ENCODE measurements at regions not wholly inside any gene's neighbourhood (a gene's known extent, or its start where the extent isn't known, plus 50 kb on each side); places are given as distances from the start of the nearest gene placed in this dataset.

DNA sequence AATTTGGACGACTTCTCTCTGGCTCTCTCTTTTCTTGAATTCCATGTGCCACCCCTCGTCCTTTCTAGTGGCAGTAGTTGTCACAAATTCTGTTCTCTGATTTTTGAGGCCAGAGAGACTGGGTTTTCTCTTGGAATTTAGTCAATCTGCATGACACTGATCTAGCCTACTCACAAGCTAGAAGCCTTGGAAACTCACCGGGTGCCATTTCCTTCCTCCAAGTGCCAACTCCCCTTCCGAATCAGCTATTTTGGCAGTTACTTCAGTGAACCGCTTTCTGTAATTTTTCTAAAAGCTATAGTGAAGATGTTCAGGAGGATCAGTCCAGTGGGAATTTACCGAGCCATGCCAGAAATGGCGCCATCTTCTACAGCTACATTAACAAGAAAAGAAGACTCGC, 228.9 kb downstream of the PMP22 start:
- DNase-seq = no peak

DNA sequence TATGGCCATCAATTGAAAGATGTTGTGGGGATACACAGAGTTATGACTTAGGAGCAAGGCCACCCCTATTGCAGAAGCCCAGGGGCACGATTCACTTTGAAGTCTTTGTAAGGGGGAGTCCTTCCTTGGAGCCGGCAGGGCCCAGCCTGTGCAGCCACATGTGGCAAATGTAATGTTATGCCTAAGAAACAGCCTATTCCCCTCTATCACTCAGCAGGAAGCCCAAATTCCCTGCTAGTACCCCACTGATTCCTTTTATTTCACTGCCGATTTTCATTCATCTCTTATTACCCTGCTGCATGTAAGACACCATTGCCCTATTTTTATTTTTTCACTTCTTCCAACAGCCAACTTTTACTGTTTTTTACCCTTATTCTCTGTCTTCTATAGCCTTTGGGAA, 233.2 kb downstream of the PMP22 start:
- DNase-seq = no peak

DNA sequence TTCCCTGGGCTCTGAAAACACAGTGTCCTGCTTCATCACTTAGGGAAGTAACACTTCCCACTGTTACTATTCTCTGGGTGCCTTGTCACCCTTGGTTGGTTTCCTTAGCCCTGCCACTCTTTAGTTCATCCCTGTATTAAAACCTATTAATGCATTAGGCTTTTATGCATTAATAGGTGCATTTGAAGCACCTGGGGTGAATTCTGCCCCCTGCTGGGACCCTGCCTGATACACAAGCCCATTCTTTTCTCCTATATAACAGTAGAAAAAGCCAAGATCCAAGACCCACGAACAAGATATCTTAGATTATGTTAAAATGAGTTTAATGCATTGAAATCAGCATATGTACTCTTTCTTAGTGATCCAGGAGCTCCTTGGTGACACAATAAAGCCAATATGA, 235.7 kb downstream of the PMP22 start:
- DNase-seq = no peak

DNA sequence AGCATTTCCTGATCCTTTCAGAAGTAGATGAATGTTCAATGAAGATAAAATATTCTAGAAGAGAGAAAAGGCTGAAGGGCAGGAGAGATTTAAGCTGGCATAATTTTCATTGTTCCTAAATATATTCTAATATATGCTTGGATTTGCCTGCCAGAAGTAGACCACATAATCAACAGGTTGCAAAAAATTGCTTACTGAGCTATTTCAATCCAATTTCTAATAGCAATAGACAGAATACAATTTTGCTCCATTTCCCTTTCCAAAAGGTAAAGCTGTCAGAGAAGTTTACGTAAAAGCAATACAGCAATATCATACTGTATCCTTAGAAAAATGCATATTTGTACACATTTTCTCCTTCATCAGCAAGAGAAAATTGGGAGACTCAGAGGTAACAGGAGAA, 237.3 kb downstream of the PMP22 start:
- DNase-seq = no peak

DNA sequence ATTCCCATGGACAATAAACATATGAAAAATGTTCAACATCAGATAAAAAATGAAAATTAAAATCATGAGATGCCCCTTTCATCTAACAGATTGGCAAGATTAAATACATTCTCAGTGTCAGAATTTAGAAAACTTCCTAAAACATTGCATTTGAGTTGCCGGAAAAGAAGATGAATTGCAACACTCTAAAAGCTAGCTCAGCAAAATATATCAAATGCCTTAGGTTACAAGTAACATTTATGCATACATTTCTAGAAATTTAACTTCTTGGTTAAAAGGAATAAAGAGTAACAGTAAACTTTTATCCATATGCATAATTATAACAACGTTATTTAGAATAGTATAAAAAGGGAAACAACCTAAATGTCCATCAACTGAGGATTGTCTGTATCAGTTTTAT, 239.0 kb downstream of the PMP22 start:
- no peak for DNase-seq

DNA sequence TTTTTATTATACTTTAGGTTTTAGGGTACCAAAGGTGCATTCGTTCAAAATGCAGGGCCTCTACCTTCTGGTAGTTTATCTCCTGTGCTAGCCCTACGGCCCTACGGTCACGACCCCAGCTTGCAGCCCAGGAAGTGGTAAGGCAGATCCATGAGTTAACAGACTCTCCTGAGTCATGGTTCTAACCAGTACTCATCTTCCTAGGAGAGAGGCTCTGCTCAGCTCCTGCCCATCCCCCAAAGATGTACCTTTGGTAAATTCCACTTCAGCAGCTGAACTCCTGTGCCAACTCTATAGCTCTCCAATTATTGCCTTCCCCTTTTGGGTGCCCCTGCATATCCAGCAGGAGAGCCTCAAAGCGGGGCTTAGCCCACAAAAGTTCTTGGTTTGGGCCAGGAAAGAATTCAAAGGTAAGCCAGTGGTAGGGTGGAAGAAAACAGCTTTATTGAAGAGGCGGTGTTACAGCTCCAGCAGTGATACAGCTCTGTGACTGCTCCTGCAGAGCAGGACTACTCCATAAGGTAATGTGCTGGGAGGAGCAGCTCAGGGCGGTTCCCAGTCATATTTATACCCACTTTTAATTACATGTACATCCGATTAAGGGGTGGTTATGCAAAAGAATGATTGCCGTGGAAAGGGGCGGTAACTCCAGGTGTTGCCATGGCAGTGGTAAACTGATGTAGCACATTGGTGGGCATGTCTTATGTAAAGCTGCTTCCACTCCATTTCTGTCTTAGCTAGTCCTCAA, 241.4 kb downstream of the PMP22 start:
- no peak for DNase-seq

DNA sequence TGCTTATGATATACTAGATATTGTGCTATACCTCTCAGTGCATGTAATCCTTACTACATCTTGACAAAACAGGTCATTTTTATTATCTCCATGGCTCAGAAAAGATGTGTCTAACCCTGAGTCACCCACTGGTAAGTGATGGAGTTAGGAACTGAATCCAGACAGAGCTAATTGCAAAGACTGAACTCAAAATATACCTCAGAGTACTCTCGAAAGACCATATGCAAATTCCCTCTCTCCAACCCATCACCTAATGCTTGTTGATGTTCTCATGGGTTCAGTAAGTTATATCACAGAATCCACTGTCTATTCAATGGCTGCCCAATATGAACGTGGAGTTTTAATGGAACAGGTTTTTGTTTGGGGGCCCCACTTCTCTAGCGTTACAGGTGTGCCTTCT, 246.0 kb downstream of the PMP22 start:
- DNase-seq = no peak

DNA sequence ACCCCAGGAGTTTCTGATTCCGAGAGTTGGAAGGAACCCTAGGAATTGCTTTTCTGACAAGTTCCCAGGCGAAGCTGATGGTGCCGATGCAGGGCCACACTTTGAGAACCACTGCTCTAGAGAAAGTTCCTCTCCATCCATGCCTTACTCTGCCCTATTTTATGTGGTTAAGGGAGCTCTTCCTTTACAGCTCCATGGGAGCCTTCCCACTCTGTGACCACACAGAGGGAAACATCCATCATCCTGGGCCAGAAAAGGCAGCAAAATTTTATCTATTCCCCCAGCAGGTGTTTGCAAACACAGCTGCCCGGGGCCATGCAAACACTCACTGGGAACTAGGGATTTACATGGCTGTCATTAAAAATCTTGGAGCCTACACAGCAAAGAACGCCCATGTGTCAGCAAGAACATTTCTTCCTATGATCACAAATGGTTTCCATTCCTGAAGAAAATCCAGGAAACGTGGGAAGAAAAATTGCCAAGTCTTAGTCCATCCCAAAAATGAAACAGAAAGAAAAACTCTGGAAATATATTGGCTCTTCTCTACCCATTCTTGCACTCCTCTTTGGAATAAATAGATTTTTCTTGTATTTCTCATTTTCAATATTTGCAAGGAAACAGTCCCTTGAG, 252.7 kb downstream of the PMP22 start:
- no peak for DNase-seq

DNA sequence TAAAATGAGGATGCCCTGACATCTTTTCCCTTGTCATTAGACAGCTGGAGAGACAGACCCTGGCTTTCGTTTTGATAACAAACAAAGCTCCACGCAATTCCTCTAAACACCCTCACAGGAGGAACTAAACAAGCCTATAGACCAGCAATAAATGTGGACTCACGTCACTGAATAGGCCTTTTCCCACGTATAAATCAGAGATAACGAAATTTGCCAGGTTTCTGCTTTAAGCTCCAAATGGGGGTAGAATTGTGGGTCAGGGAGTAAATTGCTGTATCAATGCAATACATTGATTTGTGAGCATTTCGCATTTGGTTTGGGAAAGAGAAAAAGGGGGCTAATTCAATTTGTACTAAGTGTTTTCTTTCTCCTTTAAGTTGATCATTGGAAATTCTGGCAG, 256.0 kb downstream of the PMP22 start:
- no peak for DNase-seq

DNA sequence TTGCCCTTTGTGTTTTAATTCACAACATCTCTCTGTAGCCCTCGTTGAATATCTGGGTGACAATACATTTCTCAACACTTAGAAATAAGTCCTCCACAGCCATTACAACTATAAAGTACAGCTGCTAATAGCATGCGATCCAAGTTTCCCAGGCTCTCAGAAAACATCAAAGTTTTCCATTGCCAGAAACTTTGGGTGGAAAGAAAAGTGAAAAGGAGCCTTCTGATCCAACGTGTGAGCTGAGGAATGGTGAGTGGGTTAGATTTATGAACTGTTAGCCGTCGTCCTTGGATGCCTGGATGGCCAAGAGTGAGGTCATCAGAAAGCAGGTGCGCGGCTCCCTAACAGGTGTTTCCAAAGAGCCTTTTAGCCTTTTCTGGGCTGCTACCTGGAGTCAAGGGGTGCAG, 258.0 kb downstream of the PMP22 start:
- DNase-seq = no peak

DNA sequence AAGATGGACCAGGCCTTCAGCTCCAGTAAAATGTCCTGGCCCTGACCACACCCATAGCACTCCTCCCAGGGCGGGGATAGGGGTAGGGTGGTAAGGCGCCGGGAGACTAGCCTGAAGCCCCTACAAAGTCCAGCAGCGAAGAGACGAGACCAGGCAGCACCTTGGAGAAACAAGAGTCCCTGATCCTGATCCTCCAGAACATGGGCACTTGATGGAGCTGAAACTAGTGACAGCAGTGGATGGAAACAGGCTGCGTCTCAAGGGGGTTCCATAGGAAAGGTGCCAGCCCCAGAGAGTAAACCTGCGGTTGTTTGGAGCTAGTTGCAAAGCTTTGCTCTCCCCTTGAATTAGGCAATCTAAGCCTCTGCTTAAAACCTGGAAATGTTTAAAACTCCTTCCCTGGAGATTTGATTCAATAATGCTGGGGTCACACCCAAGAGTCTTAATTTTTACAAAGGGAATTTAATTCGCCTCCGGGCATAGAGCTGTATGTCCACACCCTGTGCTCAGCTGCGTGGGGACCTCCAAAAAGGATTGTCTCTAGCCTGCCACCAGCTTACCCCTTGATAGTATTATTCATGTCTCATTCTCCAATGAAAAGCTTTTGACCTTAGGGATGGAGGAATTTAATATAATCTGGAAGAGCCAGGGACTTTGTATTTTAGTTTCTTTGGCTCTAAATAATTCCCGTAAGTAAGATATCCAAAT, 258.6 kb downstream of the PMP22 start:
- DNase-seq = no peak

DNA sequence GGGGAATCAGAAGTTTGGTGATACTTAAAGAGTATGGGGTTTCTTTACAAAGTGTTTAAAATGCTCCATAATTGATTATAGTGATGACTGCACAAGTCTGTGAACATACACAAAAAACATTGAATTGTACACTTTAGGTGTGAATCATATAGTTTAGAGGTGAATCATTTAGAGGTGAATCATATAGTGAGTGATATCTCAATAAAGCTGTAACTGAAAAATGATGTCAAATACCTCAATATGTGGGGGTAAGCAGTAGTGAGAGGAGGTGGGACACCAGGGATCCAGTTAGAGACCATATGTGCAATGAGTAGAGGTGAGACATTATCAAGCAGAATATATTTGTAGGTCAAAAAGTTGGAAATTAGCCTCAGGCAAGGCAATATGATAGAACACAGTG, 264.5 kb downstream of the PMP22 start:
- no peak for DNase-seq

DNA sequence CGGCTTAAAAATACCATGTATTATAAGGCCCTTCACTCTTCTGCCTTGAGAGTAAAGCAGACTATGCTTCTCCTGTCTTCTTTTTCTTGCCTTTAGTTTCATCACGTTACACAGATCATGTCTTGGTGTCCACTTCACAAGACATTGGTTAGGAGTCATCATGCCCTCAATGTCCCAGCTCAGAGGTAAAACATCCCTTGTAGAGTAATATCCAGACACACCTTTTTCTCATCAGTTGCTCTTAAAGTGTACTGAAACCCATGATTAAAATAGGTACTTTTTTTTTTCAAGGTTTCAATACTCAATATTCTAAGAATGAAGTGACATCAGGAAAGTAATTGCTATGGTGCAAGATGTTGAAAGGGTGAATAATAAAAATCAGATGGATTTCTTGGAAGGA, 267.8 kb downstream of the PMP22 start:
- no peak for DNase-seq

DNA sequence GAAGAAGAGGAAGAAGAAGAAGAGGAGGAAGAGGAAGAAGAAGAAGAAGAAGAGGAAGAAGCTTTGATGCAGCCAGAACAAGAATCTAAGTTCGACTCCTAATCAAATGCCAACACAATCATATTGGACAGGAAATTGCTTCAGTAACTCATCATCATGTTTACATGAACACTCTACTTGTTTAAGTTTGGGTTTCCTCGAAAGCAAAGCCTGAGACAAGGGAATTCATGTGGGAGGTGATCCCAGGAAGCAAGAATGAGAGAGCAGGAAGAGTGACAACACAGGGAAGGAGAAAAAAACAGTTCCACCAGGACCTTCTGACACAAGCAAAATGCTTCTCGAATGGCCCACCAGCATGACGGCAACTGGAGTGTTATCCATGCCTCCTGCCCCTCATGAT, 279.0 kb downstream of the PMP22 start:
- no peak for DNase-seq

DNA sequence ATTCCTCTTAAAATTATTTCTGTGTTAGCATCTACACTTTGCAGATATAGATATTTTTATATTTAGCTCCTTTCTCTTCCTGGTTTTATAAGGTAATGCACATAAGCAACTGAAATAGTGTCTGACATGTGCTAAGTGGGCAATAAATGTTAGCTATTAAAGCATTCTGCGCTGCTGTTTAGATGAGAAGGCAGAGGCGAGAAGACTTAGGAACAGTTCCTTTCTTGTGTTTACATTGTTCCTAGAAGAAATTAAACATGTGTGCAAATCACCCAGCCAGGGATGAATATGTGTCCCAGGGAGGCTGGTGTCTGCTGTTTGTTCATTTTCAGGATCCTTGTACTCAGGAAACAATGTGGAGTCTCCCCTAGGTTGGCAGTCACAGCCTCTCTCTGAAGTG, 292.3 kb downstream of the PMP22 start:
- DNase-seq = no peak

DNA sequence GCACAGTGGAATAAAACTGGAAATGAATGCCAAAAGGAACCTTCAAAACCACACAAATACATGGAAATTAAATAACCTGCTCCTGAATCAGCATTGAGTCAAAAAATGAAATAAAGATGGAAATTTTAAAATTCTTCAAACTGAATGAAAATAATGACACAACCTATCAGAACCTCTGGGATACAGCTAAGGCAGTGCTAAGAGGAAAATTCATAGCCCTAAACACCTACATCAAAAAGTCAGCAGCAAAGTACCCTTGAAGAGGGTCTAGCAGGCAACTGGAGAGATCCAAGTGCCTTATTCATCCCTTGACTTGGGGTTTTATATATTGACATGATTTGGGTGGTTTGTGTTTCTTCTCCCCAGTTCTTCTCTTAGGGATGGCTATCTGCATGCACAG, 294.1 kb downstream of the PMP22 start:
- DNase-seq = no peak

DNA sequence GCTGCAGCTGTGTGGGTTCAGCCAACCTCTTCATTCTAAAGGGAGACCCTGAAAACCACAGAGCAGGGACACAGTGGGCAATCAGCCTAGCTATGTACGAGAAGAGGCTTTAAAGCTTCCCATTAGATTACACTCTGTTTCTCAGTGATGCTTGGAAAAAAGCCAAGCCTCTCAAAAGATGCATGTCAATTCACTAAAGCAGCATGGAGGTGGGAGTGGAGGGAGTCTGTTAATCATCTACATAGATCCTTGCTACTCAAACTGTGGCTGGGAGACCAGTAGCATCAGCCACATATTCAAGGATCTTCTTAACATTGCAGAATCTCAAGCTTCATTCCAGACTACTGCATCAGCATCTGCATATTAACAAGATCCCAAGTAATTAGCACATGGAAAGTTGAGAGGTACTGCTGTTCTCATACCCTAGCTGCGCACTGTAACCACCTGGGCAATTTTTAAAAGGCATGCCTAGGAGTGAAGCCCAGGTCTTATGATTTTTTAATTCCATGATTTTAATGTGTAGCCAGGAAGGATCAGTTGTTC, 305.9 kb downstream of the PMP22 start:
- no peak for DNase-seq

DNA sequence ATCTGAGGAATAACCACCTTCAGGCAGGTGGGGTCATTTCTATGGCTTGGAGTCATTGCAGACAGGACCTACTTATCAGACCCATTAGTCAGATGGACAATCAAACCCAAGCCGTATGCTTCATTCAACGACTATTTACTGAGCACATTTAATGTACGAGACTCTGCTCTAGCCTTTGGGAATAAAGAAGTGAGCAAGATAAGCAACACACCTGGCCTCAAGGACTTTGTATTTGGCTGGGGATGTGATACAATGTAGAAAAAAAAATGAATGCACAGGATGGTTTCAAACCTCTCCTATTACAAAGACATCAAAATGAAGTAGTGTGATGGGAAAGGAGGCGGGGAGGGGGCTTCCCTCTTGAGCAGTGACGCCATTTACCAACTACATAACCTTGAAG, 311.7 kb downstream of the PMP22 start:
- no peak for DNase-seq

DNA sequence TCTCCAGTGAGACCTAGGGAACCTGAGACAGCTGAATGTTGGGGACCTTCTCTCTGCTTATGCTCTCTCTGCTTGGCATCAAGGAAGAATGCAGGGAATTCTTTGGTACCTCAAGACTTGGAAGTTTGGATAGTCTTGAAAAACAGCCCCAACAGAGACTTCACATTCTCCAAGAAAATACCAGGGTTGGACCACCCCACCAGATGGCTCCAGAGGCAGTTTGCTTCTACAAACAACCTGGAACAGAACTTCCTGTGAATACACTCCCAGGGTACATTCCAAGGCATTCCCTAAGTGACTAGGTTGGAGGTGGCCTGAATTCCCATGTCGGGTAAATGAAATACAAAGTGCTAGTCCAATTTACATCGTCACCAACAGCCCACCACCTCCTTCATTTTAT, 314.4 kb downstream of the PMP22 start:
- no peak for DNase-seq

DNA sequence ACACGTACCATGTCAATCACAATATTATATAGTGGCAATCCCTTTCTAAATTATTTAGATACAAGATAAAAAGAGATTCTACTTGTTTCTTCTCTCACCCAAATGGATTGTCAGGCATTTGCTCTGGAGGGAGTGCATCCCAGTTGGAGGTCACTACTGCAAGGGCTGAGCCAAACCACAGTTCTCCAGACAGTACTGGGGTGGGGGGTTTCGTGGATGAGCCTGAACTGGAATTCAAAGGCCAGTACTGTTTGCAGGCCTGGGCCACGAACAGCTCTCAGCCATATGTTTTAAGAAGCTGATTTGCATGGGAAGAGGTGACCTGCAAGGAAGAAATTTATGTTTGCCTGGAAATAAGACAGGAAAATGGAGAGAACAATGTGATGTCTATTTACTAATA, 314.9 kb downstream of the PMP22 start:
- no peak for DNase-seq

DNA sequence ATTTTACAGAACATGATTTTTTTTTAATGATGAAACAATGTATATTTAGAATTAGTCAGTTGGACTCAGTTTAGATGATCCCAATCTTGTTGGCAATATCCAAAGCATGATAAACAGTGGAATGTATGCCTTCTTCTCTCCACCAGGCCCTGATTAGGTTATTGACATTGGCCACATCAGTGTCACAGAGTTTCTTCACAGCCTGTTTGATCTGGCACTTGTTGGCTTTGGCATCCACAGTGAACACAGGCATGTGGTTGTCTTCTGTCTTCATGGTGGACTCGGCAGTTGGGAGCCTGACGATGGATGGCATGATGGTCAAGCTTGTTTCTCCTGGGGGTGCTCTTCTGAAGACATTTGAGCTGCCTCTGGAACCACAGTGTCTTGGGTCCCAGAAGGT, 317.5 kb downstream of the PMP22 start:
- DNase-seq = no peak

DNA sequence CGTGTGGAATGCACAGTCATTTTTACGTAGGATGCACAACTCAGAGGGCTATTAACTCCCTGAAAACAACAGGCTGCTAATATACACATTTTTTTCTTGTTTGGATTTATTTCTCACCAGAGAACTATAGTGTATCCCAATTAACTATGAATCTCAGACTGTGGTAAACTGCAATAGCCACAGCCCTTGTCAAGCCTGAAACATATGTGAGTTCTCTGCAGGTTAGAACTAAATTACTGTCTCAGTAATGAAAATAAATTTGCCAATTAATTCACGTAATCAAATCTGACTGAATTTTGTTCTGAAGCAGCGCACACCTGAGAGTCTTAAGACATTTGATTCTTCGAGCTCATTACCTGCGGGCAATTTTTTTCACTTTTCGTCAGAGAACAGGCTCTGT, 318.6 kb downstream of the PMP22 start:
- DNase-seq = no peak

DNA sequence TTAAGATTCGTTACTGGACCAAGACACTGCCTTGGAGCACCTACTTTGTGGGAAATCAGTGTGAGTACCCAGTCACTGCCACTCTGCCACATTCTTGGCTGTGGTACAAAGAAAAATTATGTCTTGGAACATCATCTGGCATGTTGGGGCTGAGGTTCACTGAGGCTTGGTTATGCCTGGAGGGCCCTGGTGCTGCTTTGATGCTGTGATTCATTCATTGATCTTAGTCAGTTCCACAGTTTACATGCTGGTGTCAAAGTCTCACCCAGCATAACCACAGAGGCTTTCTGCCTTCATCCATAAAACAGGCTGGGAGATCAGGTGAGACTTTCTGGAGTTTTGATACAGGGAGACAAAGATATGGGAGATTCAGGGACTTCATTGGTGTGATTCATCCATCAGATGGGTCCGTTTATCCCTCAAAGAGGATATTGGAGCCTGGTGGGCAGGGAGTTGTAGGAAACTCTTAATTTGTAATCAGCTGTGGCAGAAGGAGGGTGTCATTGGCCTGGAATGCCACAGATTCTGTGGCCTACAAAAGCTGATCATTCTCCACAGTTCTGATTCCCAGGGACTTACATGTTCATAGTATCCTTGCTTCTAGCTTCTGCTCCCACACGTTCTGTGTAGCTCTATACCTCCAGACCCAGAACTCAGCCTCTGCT, 322.5 kb downstream of the PMP22 start:
- DNase-seq = no peak

DNA sequence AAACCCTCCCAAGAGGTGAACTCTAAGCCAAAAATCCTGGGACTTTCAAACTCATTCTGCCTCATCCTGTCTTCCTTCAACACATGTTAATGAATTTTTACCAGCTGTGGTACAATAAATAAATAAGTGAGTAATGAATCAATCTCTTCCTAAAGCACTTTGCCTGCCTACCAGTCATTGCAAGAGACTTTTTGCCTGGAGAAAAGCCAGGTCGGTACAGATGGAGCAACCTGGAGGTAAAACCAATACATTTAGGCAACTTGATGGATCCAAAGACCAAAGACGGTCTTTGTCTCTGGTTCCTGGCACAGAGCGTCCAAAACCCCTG, 324.2 kb downstream of the PMP22 start:
- no peak for DNase-seq
